HG03432 (cell line): ENCODE measurements at regions not wholly inside any gene's neighbourhood (a gene's known extent, or its start where the extent isn't known, plus 50 kb on each side); places are given as distances from the start of the nearest gene placed in this dataset.
"Not testable (repeated sequence)": the region's sequence is repeated elsewhere in the genome, so short reads cannot be mapped to it uniquely, and the experiment has no call there.

ENCODE experiments used
- ATAC-seq: cut with Tn5 transposase; IDR thresholded peaks from one replicate; pipeline ENCODE4 v1.9.1; 2021; ENCODE audit warnings: mild to moderate bottlenecking, moderate library complexity; ENCODE audit not compliant: unreplicated experiment

DNA sequence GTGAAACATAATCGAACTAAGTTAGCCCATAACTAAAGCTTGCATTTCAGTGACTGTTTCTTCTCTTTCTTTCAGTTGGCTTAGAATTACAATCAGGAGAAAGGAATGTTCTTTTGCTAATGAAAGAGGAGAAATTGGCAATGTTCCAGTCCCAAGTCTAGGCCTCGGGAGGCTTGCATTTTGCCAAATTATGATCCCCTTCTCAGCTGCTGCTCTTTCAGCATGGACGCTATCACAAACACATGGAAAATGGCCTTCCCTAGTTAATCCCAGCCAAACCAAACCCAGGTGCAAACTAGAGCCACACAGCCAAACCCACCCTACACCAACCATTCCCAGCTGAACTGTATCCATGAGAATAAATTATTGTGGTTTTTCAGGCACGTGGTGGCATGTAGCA, 605.2 kb upstream of the LRRTM4 start:
- no peak for ATAC-seq

DNA sequence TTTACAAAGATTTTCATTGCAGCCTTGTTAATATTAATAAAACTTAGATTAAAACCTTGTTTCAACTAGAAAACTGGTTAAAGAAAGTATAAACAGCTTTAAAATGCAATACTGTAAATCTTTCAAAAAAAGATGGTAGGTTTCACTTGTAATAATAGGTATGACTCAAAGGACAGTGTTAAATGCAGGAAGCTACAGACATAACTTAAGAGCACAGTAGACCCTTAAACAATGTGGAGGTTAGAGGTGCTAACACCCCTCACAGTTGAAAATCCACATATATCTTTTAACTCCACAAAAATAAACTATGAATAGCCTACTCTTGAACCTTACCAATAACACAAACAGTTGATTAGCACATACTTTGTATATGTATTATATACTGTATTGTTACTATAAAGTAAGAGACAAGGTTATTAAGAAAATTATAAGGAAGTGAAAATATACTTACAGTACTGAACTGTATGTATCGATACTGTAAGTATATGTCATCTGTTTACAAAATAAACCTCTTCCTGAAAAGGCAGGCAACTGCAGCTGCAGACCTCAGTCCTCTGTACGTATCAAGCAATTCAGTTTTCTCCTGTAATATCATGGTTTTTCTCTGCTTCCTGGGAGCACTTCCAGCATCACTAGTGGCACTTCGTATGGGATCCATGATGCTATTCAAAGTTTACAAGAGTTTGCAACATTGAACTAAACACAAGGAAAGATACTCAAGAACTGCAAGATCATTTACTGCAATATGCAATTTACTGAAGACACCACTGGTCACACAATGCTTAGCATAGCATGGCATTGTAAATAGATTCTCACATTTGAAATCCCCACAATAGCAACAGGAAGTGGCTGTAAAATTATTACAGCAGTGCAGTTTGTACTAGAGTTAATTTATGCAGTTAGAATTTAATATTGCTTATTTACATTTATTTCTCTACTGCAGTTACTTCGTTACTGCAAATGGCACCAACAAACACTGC, 610.5 kb upstream of the LRRTM4 start:
- no peak for ATAC-seq

DNA sequence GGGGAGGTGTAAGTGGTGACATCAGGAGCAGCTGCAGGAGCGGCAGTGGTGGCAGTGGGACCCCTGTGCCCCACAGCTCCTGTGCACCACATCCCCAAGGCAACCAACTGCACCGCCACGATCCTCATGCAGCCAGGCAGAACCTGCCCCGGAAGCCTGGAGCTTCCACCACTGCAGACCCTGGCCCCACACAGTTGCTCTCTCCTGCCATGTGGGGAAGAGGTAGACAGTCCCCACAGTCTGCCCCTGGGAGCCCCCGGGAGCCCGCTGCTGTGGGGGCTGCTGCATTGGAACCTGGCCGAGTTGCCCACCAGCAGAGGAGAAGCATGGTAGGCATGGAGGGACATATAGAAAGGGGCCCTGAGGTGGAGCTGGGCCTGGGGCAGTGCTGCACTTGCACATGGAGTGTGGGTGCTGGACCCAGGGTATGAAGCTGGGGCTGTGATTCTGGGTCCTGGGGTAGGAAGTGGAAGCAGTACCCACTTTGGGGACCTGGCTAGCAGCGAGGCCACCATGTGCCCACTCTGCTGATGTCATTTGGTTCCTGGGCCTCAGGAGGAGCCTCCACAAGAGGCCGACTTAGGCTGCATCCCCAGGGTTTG, 623.3 kb upstream of the LRRTM4 start:
- ATAC-seq = no peak

DNA sequence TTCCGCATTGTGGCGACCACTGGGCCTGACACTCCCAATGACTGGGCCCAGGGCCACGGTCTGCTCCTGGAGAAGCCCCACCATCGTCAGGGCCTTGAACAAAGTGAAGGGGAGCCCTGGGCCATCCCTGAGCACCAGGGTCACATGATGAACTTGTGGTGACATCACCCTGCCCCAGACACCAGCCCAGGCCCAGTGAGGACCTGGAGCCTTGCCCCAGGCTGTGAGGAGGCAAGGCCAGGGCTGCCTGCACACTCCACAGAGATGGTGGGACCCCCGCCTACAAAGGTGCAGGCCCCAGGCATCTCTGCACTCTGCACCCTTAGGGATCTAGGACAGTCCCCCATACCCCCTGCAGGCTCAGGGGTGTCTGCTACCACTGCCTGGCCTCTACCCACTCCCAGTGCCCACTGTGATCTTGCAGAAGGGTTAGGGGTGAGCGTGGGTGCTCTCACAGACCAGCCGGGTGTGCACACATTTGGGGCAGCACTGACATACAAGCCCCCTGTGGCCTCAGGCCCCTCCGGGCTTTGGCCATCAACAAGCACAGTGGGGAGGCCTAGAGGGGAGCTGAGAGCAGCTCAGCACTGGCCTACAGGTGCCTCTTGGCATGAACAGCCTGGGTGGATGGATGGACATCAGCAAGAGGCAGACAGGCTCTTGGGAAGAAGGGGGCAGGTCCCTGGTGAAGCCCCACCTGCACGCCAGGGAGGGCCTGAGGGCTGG, 624.0 kb upstream of the LRRTM4 start:
- no peak for ATAC-seq

DNA sequence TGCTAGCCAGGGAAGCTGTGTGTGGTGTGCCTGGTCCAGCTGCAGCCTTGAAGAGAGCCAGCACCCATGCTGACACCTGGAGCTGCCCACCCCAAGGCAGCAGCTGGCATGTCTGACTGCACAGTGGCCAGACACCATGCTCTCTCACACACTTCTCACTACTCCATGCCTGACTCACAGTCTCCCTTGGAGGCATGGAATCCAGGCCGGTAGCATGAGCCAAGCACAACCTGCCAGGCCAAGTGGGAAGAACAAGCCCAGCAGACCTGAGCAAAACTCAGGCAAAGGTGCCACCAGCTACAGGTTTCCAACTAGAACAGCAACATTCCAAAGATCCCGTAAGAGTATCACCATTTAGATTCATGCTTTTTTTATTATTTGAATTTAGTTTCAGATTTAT, 625.3 kb upstream of the LRRTM4 start:
- ATAC-seq = no peak

DNA sequence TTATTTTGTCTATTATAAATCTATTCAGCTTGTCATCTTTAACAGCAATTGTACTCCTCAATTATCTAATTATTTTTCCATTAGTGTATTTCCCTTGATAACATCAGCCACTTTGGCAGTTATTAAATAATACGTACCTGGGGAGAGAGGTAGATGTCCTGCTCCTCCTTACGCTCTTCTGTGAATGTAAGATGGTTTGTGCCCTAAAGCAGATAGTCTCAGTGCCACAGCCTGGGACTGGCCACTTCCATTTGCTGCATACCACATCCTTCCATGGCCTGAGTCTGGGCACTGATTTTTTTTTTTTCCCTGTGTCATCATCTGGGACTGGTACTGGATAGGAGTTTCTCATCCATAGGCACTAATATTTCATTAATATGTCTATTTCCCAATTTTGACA, 632.4 kb upstream of the LRRTM4 start:
- no peak for ATAC-seq

DNA sequence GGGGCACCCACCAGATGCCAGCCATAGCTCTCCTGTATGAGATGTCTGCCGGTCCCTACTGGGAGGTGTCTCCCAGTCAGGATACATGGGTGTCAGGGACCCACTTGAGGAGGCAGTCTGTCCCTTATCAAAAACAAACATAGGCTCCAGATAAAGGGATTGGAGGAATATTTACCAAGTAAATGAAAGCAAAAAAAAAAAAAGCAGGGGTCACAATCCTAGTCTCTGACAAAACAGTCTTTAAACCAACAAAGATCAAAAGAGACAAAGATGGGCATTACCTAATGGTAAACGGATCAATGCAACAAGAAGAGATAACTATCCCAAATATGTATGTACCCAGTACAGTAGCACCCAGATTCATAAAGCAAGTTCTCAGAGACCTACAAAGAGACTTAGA, 640.0 kb upstream of the LRRTM4 start:
- ATAC-seq = no peak

DNA sequence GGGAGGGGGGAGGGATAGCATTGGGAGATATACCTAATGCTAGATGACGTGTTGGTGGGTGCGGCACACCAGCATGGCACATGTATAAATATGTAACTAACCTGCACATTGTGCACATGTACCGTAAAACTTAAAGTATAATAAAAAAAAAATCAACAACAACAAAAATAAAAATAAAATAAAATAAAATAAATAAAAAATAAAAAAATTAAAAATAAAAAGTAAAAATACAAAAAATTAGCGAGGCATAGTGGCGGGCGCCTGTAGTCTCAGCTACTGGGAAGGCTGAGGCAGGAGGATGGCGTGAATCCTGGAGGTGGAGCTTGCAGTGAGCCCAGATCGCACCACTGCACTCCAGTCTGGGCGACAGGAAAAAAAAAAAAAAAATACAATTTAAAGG, 650.0 kb upstream of the LRRTM4 start:
- ATAC-seq = not testable (repeated sequence)

DNA sequence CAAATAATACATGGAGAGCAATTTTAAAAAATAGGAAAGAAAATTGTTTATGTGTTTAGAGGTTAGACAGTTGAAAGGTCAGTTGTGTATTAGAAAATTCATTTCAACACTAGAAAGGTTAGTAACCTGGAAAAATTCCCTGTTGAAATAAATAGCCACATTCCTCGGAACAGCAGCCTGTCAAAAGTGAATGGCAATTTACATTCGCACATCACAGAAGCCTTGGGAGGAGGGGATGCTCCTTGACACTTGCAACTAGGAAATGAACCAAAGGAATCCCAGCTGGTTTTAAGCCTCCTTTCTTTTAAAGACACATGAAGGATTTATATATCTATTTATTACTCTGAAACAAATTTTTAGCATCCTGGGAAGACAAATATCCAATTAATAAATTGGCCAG, 653.5 kb upstream of the LRRTM4 start:
- ATAC-seq = no peak

DNA sequence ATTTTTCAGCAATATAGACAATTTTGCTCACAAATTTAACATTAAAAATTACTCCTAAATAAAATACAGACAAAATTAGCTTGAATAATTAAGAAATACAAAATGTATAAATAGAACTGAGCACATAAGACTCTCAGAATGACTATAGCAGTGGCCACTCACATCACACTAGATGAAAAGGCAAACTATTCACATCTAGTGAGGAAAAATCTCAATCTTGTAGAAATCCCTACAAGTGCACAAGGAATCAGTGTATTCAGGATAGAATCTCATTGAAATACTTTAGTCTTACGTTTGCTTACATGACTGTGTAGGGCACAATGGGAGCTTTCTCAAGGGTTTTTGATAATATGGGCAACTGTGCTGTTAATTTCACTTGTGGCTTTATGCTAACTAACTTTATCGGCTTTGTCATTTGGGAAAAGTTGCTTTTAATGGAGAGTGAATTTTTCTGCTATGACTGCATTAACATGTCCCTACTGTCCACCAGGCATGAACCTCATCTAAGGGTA, 678.9 kb upstream of the LRRTM4 start:
- ATAC-seq = no peak

DNA sequence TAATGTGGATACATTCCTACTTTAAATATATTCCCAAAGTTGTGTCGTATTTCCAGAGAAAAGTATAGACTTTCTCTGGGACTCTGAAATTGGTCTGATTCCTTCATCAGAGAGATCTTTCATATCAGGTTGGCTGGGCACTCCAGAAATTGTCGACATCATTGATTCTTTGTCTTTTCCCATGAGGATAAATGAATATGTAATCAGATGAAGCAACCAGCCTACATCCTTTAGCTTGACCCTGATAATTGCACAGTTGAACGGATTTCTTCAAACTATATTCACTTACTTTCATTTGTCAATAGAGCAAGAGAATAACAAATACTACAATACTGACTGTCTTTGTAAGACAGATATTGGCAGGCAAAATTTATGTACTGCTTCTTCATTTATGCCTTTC, 680.2 kb upstream of the LRRTM4 start:
- ATAC-seq = no peak

DNA sequence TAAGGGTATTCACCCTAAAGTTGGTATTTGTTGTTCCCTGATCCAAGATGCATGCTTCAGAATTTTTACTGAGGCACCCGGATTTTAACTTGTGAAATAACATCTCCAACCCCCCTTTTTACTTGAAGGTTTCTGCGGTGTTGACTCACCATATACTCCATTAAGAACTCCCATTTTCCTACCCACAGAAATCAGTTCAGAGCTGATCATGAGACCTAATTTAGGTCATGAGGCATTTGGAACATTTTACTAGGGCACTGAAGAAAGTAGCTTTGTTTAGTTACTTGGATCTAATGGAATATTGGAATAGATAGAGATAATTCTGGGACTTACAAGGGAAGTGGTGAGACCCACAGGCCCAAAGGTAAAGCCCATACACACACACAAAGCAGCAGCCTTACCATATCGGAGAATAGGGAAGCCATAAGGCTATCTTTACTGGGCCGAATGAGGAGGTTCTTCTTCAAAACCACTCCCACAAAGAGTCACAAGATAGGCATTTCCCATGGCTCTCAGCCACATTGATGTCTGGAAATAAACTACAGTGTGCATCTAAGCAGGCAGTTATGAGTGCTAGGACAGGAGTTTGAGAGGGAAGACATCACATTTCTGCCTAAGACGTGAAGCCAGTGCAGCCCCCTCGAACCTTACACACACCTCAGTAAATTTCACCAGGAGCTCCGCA, 681.0 kb upstream of the LRRTM4 start:
- ATAC-seq = no peak

DNA sequence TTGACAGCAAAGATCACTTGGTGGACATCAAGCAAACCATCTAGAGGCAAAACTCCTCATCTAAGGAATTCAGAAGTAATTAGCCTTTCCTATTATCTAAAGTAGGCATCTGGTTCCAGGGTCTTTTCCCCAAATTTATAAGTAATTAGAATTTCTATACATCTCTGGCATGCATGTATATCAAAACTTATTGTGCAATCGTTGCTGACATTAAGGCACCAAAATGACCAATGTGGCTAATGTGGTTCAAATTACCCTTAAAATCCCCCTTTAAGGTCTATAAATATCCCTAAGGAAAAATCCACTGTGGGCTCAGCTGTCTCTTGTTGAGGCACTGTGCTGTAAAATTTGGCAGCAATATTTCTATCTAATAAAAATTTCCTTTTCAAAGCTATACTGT, 695.9 kb upstream of the LRRTM4 start:
- ATAC-seq = no peak

DNA sequence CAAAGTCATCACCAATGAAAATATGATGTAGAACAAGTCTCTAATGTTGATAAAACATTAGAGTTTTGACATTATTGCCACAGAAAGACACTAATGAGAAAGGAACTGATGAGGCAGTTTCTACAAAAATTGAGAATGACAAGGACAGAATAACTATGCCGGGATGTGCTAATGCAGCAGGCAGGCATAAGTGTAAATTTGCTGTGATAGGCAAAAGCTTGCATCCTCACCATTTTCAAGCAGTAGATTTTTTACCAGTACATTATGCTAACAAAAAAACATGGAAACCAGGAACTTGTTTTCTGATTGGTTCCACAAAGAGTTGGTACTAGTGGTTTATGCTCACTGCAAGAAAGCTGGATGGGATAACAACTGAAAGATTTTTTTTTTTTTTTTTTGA, 715.5 kb upstream of the LRRTM4 start:
- no peak for ATAC-seq

DNA sequence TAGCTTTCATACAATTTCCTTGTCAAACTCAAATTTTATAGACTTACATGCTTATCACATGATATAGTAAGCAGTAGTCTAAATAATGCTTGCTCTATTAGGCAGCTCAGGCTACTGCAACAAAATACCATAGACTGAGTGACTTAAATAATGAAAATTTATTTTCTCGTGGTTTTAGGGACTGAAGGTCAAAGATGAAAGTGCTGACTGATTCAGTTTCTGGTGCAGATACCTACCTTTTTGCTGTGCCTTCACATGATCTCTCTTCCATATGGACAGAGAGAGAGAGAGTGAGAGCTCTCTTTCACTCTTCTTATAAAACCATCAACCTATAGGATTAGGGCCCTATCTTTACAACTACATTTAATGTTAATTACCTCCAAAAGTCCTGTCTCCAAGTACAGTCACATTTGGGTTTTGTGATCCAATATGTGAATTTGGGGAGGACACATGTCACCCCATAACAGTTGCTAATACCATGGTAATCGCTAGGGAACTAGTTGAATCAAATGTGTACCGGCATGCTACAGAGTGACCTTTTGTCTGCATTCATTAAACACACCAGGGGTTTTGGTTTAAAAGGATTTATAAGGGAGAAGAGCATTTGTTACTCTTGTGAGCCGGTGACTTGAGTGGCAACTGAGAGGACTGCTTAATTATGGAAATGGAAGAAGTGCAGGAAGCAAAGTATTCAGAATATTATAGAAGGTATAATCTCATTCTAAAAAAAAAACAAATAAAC, 723.4 kb upstream of the LRRTM4 start:
- no peak for ATAC-seq

DNA sequence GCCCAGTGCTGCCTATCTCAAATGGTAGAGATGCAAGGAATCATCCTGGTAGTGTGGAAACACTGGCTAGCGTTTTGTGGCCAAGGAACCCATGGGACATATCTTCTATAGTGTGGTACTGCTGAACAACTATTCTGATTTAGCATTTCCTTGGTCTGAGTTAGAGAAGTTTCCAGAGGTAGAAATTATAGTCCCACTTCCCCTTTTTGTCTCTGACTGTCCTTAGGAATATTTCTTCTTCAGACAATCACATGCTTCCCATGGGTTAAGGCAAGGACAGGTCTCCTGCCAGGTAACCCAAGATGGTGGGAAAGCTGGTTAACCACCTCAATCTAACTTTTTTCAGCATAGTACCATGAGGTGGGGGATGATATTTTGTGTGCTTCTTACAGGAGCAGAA, 729.5 kb upstream of the LRRTM4 start:
- ATAC-seq = no peak

DNA sequence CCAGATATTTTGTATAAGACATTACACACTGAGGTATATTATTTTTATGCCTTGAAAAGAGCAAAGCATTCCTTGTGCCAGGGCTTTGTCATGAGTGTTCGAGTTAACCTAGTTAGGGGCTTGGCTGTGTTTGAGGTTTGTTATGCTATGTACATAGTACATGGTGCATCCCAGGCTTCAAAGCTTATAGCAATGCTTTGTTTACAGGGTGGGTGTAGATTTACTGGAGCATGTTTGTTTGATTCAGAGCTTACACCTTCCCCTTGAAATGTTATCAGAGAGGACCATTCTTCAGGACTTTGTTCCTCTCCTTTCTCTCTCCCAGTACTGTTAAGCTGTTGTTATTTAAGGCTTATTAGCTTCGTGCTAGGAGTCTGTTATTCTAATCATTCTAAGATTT, 738.7 kb upstream of the LRRTM4 start:
- no peak for ATAC-seq

DNA sequence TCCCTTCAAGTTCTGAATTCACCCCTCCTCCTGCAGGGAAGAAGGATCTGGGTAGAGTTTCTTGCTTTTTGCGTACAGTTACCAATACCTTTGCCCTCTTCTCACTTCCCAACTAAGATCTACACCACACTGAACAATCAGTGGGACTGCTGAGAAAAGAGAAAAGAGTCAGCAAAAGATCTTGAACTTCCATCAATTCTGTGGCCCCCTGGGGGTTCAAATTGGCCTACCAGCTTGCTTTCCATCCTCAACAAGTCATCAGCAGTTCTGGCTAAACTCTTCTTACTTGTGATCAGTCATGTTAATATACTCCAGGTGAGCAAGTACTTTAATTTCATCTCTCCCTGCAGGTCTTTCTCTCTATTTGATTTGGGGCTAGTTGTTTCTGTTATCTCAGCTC, 739.3 kb upstream of the LRRTM4 start:
- ATAC-seq = no peak

DNA sequence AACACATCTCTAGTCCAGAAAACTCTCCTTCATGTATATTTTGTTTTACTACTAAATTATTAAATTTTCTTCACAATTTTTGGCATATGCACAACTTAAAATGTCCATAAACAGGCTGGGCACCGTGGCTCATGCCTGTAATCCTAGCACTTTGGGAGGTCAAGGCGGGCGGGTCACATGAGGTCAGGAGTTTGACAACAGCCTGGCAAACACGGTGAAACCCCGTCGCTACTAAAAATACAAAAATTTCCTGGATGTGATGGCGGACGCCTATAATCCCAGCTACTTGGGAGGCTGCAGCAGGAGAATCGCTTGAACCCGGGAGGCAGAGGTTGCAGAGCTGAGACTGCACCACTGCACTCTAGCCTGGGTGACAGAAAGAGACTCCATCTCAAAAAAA, 739.9 kb upstream of the LRRTM4 start:
- ATAC-seq = not testable (repeated sequence)

DNA sequence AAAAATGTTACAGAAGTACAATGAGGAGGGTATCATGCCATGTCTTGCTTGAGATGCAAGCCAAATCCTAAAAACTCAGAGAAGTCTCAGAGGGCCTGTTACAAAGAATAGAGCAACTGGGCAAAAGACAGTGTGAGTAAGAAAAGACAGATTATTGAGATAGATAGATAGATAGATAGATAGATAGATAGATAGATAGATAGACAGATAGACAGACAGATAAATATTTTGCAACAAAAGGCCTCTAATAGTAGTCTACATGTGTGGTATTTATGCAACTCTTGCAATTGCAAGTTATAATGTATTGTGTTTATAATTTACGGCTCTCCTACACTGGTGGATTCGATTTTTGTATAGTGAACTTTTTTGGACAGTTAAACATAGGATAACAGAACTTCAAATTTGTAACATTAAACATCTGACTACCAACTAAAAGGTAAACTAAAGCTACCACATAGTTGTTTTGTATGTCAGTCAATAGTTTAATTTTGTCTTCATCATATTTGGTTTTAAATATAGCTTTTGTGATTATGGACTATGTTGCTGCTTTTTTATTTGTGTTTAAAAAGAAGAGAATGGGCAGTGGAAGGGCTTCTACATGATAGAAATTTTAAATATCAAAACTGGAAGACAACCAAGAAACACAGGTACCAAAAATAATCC, 740.7 kb upstream of the LRRTM4 start:
- ATAC-seq = no peak
